ENCODE measurements at regions not wholly inside any gene's neighbourhood (a gene's known extent, or its start where the extent isn't known, plus 50 kb on each side); places are given as distances from the start of the nearest gene placed in this dataset.

- TF ChIP-seq GATA3 (IDR thresholded peaks at IDR 0.05; ENCODE audit: low read depth, low read length), result no peak
- no peak for TF ChIP-seq GATA2 (IDR thresholded peaks at IDR 0.05; ENCODE audit: low read depth, low read length)
Measured at GRCh38 chr9:8143677-8144076, 344.1 kb upstream of the DMAC1 start.

Data from SH-SY5Y (cell line).